Adrenal gland (tissue), 5 donors: ENCODE measurements at regions not wholly inside any gene's neighbourhood (a gene's known extent, or its start where the extent isn't known, plus 50 kb on each side); places are given as distances from the start of the nearest gene placed in this dataset.

Experiments
- CTCF ChIP-seq, 6 experiments: fragments of 450-650 bp in 4 of 6; fragments of 200-600 bp in 2 of 6; sonication (generic) in 1 of 6; IDR thresholded peaks; 1 replicate in 5 of 6; 2 replicates in 1 of 6; pipeline versions ENCODE4 v1.5.1 to v1.8.0; 2016 to 2021; ENCODE audit warnings: antibody characterized with exemption in 6 of 6, mild to moderate bottlenecking in 2 of 6, moderate library complexity in 1 of 6
- POLR2A ChIP-seq, 2 donors: fragments of 450-650 bp; IDR thresholded peaks; one replicate each; pipeline ENCODE4 v1.6.1; 2017; ENCODE audit warnings: antibody characterized with exemption in 2 of 2, mild to moderate bottlenecking in 2 of 2, moderate library complexity in 1 of 2
- donor health status: DM: no; HTN: no; CAD: no.

GRCh38 chr18:28771849-28772248, 594.9 kb upstream of the CDH2 start:
- TF ChIP-seq CTCF (IDR thresholded peaks at IDR 0.05) (no peak), POLR2A (IDR thresholded peaks at IDR 0.05) (no peak)
